ENCODE measurements at regions not wholly inside any gene's neighbourhood (a gene's known extent, or its start where the extent isn't known, plus 50 kb on each side); places are given as distances from the start of the nearest gene placed in this dataset.

DNA sequence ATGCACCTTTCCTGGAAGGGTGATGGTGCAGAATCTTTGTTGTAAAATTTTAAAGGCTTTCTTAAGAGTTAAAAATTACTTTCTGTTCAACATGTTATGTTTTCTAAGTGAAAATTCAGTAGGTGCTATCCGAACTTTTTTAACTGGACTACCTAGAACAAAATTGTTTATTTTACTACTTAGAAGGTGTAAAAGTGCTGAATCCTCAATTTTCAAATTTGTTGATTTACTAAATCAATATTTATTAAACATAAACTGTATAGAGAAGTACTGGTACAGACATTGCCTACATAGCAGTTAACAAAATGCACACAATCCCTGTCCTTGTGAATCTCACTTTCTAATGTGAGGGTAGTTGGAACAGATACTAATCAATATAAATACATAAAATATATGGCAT, 277.5 kb downstream of the CTH start:
- TF ChIP-seq, protein P1, sequence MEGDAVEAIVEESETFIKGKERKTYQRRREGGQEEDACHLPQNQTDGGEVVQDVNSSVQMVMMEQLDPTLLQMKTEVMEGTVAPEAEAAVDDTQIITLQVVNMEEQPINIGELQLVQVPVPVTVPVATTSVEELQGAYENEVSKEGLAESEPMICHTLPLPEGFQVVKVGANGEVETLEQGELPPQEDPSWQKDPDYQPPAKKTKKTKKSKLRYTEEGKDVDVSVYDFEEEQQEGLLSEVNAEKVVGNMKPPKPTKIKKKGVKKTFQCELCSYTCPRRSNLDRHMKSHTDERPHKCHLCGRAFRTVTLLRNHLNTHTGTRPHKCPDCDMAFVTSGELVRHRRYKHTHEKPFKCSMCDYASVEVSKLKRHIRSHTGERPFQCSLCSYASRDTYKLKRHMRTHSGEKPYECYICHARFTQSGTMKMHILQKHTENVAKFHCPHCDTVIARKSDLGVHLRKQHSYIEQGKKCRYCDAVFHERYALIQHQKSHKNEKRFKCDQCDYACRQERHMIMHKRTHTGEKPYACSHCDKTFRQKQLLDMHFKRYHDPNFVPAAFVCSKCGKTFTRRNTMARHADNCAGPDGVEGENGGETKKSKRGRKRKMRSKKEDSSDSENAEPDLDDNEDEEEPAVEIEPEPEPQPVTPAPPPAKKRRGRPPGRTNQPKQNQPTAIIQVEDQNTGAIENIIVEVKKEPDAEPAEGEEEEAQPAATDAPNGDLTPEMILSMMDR (IDR thresholded peaks at IDR 0.05; ENCODE audit: partially characterized antibody, unreplicated experiment), result no peak
- Mint-ChIP-seq H3K4me1 (ENCODE audit: low read depth, unreplicated experiment) (no peaks in the 10 kb centered on the region), H3K36me3 (ENCODE audit: unreplicated experiment) (no peaks in the 10 kb centered on the region), H3K27me3 (ENCODE audit: unreplicated experiment) (peaks cover 2% of the 10 kb centered on the region), H3K9me3 (ENCODE audit: unreplicated experiment) (no peaks in the 10 kb centered on the region), H3K4me3 (ENCODE audit: unreplicated experiment) (no peak overlapping the region), H3K27ac (ENCODE audit: unreplicated experiment) (no peak overlapping the region)
- no peak for DNase-seq

DNA sequence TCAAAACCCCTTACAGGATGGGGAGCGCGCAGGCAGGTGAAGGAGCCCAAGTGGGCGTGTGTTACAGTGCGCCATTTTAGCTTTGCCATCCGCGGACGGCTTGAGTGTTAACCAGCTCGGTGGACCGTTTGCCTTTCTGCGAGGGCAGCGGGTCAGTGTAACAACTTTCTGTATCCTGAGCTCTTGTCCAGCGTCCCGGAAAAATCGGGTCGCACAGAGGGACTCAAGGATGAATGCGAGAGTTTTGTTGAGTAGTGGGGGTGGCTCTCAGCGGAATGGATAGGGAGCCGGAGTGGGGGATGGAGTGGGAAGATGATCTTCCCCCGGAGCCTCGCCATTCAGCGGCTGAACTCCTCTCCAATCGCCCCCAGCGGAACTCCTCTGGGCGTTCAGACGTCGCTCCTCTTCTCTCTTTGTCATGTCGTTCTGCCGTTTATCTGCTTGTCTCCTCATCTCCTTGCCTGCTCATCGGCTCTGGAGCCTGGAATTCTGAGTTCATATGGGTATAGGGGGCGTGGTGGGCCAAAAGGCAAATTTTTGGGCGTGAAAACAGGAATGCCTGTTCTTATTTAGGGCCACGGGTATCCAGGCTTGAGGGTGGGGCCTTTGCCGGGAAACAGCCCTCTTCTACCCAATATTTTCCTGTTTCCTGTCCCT, 295.4 kb downstream of the CTH start:
- DNase-seq, result peak; percentile 44
- Mint-ChIP-seq H3K9me3 (ENCODE audit: unreplicated experiment) (no peaks in the 10 kb centered on the region), H3K27me3 (ENCODE audit: unreplicated experiment) (no peaks in the 10 kb centered on the region), H3K27ac (ENCODE audit: unreplicated experiment) (peak overlapping the region; percentile 75), H3K36me3 (ENCODE audit: unreplicated experiment) (no peaks in the 10 kb centered on the region), H3K4me3 (ENCODE audit: unreplicated experiment) (peak overlapping the region; percentile 93), H3K4me1 (ENCODE audit: low read depth, unreplicated experiment) (peaks cover 3% of the 10 kb centered on the region)
- TF ChIP-seq, protein P1 (IDR thresholded peaks at IDR 0.05; ENCODE audit: partially characterized antibody, unreplicated experiment), result no peak

DNA sequence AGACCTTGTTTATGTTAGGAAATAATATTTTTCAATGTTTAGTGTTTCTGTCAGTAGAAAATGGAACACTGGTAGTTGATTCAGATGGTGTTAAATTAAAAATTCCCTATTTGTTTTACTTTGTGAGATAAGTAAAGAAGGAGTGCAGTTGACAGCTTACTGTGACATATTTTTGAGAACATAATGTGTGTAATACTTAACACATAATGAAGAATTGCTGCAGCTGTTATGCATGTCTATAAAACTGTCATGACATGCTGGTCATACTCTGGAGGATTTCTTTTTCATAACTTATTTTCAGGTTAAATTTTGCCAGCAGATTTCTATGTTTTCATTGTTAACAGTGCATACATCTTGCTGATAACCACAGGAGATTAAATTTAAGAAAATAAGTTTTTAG, 296.1 kb downstream of the CTH start:
- Mint-ChIP-seq H3K4me1 (ENCODE audit: low read depth, unreplicated experiment) (peaks cover 3% of the 10 kb centered on the region), H3K27me3 (ENCODE audit: unreplicated experiment) (no peaks in the 10 kb centered on the region), H3K4me3 (ENCODE audit: unreplicated experiment) (peak overlapping the region; percentile 93), H3K9me3 (ENCODE audit: unreplicated experiment) (no peaks in the 10 kb centered on the region), H3K27ac (ENCODE audit: unreplicated experiment) (no peak overlapping the region), H3K36me3 (ENCODE audit: unreplicated experiment) (no peaks in the 10 kb centered on the region)
- TF ChIP-seq, protein P1 (IDR thresholded peaks at IDR 0.05; ENCODE audit: partially characterized antibody, unreplicated experiment), result no peak
- no peak for DNase-seq

DNA sequence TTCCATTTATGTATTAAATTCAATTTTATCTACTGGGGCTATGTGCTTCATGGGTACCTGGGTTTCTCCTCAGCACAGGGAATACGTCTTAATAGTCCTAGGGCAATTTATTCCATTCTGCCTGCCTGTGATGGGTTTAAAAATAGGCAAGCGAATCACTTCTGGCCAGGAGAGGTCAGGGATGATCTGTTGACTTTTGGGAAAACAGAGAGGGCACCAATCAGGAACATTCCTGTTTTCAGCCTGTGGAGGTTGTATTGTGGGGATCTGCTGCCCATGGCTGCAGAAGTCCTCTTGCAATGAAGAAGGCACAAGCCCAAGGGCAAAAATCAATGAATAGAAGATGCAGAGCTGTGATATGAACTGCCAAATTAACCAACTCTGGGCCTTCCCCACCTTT, 303.1 kb downstream of the CTH start:
- Mint-ChIP-seq H3K4me3 (ENCODE audit: unreplicated experiment) (no peak overlapping the region), H3K27ac (ENCODE audit: unreplicated experiment) (no peak overlapping the region), H3K36me3 (ENCODE audit: unreplicated experiment) (no peaks in the 10 kb centered on the region), H3K9me3 (ENCODE audit: unreplicated experiment) (no peaks in the 10 kb centered on the region), H3K27me3 (ENCODE audit: unreplicated experiment) (no peaks in the 10 kb centered on the region), H3K4me1 (ENCODE audit: low read depth, unreplicated experiment) (no peaks in the 10 kb centered on the region)
- no peak for DNase-seq
- TF ChIP-seq, protein P1 (IDR thresholded peaks at IDR 0.05; ENCODE audit: partially characterized antibody, unreplicated experiment), result no peak

DNA sequence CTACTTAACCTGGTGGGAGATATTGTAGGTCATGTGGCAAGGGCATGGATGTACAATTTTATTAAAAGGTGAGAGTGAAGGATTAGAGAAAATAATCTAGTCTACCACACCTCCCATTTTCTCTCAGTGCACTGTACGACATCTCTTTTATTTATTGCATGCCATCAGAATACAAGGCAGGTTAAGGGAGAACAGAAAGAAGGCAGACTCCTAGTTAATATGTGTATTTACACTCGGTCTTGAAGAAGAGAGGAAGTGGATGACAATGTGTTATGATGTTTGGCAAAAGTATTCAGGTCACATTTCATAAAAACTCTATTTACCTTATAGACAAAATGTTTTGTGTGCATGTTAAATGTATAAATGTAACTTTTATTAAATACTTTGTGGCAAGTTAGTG, 306.1 kb downstream of the CTH start:
- no peaks in the 10 kb centered on the region for H3K27me3 Mint-ChIP-seq (ENCODE audit: unreplicated experiment)
- no peaks in the 10 kb centered on the region for H3K36me3 Mint-ChIP-seq (ENCODE audit: unreplicated experiment)
- H3K9me3 Mint-ChIP-seq (ENCODE audit: unreplicated experiment), result no peaks in the 10 kb centered on the region

More for the DNA sequence above, 306.1 kb downstream of the CTH start:
- Mint-ChIP-seq H3K4me1 (ENCODE audit: low read depth, unreplicated experiment) (no peaks in the 10 kb centered on the region), H3K4me3 (ENCODE audit: unreplicated experiment) (no peak overlapping the region), H3K27ac (ENCODE audit: unreplicated experiment) (no peak overlapping the region)
- TF ChIP-seq, protein P1 (IDR thresholded peaks at IDR 0.05; ENCODE audit: partially characterized antibody, unreplicated experiment), result no peak
- no peak for DNase-seq
